ENCODE measurements at regions not wholly inside any gene's neighbourhood (a gene's known extent, or its start where the extent isn't known, plus 50 kb on each side); places are given as distances from the start of the nearest gene placed in this dataset.
A peak's percentile ranks its signal among the peaks of the same experiment; 100 is the strongest.

DNA sequence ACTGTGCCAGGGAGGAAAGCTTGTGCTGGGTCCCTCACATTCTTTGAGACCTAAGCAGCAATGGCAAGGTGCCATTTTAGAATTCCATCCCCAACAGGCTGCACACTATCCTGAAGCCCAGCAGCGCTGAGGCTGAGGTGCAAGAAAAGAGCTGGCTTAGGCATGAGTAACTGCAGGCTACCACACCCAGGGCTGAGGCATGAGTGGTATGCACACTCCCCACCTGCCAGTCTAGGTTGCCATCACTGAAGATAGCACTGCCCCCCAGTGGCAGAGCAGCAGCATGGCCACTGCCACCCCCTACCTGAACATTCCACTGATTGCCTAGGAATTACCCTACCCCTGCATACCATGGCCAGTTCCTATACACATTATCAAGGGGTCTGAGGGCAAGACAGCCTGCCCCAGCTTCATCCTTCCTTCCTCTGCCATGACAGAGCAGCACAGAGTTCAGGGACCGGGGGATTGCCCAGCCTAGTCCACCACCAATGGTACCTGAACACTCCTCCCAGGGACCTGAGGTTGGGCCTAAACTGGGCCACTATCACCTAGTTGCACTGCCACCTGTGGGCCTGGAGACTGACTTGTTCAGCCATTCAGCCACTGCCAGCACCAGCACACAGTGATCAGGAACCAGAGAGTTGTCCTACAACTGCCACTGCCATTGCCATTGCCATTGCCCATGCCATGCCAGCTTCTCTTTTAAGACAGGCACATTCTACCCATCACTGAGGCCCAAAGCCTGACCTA is 129.8 kb downstream of the SATB1 start:
- no peak for DNase-seq

DNA sequence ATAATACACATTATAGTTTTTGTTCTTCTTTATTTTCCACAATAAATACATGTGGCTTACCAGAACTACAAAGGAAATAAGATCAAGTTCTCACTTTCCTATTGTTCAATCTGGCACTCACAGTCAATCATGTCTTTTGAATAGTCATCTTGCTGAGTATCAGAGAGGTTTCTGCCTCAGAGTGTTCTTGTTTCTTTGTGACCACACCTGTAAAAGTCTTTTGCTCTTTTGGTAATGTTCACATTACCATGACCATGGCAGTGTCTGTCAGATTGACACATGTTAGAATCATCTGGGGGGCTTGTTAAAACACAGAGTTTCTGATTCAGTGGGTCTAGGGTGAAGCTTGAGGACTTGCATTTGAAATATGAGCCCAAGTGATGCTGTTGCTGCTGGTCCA is 135.0 kb downstream of the SATB1 start:
- DNase-seq: no peak

DNA sequence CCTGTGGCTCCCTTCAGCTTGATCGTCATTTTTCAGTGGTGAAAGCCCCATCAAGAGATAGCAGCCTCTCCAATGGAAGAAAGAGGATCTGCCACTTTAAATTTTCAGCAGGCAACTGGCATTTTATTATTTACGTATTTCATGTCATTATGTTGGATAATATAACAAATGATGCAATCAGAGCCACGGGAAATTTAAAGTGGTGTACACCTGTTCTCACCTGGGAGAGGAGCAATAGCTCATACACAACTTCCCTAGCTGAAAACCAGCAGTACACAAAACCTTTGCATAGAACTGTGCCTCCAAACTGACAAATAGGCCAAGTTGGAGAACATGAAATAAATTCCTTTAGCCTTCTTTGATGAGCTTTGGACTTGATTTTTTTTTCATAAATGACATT is 136.9 kb downstream of the SATB1 start:
- peak; percentile 0 for DNase-seq

DNA sequence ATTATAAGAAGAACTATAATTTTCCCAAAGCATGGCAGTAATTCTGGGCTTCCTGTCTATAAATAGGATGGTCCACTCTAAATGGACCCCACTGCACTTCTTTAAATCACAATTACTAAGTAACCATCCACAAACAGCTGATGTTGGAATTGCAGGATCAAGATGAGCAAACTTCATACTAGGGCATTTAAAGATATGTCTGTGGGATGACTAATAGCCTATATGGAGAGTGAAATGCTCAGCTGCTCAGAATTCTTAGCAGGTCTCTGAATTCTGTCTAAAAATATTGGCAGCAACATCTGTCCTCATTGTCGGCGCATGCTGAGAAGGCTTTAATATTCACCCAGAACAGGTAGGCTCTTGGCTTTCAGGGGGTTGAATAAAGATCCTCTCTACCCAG is 140.4 kb downstream of the SATB1 start:
- no peak for DNase-seq

DNA sequence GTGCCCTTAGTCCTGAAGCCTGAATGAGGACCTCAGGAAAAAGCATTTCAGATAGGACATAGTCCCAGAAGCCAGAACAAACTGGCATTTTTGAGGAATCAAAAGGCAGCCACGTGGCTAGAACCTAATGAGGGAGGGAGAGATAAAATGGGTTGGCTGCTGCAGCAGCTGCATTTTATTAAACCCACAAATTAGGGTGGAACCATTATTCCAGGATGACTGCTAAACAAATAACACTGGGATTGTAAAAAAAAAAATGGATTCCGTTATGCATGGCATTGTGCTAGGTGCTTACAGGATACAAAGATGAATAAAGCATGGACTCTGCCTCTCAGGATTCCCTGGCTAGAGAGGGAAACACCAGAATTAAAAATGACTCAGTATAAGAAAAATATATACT is 141.5 kb downstream of the SATB1 start:
- DNase-seq: no peak

DNA sequence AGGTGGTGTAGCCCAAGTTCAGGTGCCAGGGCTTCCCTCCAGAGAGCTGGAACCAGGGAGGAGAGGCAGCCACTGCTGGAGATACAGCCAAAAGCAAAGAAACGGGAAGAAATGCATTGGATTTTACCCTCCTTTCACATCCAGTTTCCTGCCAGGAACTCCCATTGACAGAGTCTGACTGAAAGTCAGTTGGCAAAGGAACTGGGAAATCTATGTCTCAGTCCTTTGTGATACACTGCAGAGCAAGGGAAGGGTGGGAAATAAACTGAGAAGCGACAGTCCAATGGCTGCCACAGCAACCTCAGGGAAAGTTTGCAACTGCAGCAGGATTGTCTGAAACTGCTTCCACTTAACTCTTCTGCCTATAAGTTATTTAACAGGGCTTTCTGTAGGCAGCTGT is 142.6 kb downstream of the SATB1 start:
- no peak for DNase-seq

DNA sequence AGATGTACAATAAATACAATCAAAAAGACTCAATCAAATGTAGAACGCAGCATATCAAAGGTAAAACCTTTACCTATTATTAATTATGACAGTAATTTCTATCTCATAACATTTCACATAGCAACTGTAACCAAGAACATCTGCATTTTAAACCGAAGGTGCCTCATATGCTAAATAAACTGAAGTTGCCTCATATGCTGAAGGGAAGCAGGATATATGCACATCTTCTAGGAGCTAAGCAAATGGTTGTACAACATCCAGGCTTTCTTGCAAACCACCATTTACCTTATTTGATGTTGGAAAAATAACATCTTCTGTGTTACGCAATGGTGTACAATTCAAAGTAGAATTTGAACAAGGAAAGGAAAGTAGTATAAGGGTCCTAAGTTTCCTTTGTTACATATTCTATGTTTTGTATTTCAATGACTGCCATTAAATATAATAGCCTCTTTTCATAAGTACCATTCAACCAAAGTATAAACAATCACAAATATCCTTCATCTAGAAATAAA is 145.9 kb downstream of the SATB1 start:
- DNase-seq: no peak

DNA sequence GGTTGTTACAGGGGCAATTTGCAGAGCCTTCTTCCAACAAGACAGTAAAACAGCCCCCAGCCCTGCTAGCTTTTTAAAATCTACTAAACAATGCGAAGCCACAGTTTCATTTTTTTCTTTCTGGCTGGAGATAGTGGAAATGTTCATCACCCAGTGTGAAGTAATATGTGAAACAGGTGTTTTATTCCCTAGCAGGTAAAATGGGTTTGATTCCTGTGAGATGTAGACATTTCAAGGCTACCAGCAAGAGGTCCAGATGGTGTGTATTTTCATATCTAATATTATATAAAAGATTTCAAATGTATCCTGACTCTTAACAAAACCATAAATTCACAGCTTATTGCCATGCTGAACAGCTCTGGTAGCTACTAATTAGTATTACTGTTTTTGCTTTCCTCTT is 160.3 kb downstream of the SATB1 start:
- no peak for DNase-seq

DNA sequence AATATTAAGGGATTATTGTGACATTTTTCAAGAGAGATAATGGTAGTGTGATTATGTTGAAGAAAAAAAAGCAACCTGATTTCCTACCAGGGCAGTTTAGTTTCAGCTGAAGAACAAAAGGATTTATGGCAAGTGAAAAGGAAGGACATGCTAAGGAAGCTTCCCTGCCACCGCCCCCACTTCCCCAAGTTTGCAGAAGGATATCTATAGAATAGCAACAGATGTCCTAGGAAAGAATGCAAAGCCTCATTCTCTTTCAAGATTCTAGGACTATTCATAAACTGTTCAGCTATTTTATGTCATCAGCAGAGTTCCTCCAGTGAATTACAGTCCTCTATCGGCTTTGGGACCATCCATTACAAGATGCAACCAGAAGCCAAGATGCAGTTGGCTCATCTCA is 160.8 kb downstream of the SATB1 start:
- DNase-seq: no peak

DNA sequence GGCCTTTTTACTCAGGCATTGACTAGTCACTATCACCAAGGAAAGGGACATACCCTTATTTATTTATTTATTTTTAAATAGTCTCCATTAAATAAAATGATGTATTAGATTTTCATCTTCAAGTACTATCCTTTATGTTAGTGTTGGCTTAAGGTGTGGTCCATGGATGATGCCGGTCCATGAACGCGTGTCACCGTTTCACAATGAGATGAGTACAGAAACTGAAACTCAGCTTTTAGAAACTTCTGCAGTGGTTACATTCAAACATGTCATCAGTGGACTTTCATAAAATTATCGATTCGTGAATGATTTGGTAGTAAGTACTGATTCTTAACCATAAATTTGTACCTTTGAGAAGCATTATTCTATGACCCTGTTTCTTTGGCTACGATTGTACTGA is 166.6 kb downstream of the SATB1 start:
- no peak for DNase-seq

DNA sequence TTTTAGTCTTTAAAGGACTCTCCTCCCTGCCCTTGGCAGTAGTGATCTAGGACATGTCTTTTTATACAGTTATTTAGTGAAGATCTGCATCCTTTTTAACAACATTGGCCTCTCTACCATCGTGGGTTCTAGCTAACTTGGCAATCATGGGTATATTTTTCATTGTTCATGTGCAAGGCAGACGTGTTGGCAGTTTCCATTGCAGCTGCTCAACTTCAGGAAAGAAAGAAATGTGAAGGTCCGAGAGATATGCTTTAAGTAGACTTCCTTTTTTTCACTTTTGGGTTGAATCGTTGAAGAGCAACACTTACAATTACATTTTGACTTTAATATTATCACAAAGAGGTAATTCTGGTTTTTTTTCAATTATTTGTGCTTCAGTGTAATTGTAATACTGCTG is 172.6 kb downstream of the SATB1 start:
- DNase-seq: no peak

DNA sequence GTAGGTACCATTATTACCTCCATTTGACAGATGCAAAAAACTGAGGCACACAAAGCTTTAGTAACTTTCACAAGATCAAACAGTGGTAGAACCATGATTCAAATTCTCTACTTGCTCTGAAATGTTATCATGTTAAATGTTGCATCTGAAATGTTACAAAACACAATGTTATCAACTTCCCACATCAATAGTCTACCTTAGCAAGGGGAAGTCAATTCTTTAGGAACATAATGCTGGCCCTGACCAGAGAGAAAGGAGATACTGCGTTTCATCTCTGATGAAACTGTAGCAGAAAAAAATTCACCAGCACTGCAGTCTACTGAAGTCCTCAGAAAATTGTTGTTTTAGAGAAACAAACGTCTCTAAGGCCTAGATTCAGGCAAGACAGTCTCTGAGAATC is 174.1 kb downstream of the SATB1 start:
- no peak for DNase-seq

DNA sequence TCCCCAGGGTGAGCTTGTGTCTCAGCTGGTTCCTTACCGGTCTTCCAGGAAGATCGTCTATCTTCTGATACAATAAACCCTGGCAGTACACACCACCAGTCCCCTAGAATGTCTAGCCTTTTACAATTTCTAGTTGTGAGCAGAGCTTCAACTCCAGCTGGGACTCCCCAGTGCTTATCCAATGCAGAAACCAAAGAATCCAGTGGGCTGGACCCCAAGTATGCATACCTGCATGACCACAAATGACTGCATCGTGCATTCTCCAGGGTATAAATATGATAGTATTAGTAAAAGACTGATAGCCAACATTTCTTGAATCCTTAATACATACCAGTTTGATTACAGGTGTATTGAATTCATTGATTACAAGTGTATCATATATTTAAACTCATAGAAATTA is 176.0 kb downstream of the SATB1 start:
- no peak for DNase-seq

DNA sequence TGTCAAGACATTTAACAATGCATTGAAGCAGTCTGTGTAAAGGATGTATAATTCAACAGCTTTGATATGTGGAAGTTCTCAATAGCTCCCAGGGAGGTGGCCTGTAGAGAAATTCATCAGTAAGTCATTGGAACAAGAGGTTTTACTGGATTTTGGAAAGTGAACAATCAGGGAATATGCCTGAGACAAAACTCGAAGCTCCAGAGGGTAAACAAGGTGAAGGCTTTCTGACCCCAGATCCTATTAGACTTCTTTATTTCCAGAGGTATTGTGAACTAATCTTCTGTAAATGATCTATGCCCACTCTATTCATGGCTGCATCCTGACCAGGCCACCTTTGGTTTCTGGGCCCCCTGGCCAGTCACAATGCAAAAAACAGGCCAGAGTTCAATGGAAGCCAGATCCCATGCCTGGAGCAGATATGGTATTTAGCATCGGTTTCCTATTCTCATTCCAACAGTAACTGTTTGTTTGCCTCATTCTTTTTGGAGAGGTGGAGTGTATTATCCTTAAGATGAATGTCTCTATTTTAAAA is 177.3 kb downstream of the SATB1 start:
- no peak for DNase-seq

DNA sequence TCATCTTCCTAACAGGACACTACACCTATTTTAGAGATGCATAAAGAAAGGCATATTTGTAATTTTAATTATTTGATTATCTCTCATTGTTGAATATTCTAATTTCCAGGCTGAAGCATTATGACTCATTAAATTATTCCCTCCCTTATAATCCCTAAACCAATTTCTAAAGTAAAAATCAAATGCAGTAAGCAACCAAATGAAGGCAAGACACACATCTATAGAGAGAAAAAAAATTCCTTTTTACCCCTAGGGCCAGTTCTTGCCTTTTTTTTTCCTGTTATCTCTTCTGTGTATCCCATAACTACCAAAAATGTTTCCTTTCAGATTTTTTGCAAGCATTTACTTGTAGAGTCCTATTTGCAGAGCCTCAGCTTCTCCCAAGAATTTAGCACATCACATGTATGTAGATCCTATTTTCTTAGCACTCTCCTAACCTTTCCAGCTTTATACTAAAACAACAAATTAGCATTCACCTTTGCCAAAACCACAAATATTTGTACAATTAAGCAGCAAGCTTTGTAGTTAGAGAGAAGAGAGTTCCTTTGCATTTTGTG is 177.9 kb downstream of the SATB1 start:
- no peak for DNase-seq

DNA sequence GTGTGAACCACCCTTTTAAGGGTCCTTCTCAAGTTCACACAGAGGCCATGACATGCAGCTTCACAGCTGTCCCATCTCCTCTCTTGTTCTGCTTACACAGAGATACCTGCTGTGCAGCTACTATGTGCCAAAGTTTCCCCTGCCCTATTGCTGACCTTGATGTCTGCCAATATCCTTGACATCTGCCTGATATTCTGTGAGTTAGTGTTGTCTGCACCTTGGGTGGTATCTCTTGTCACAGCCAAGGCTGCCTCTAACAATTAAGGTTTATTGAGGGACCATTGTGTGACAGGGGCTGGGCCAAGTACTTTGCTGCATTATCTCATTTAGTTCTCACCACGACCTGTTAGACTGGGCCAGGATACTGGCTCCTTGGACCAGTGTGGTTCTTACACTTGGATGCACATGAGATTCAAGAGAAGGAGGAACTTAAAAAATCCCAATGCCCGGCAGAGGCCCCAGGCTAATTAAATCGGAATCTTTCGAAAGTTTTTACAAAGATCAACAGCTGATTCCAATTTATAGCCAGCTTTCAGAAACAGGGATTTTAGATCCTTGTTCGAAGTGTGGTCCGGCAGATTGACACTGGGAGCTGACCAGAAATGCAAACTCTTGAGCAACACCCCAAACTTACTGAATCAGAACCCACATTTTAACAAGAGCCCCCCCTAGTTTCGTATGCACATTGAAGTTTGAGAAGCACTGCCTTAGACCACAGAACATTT is 178.6 kb downstream of the SATB1 start:
- no peak for DNase-seq

DNA sequence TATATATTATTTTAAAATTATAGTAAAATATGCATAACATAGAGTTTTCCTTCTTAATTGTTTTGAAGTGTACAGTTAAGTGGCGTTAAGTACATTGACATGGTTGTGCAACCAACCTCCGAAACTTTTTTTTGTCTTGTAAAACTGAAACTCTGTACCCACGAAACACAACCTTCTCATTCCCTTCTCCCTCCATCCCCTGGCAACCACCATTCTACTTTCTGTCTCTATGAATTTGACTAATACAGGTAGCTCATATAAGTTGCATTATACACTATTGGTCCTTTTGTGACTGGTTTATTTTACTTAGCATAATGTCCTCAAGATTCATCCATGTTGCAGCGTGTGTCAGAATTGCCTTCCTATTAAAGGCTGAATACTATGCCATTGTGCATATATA is 179.4 kb downstream of the SATB1 start:
- DNase-seq: no peak

DNA sequence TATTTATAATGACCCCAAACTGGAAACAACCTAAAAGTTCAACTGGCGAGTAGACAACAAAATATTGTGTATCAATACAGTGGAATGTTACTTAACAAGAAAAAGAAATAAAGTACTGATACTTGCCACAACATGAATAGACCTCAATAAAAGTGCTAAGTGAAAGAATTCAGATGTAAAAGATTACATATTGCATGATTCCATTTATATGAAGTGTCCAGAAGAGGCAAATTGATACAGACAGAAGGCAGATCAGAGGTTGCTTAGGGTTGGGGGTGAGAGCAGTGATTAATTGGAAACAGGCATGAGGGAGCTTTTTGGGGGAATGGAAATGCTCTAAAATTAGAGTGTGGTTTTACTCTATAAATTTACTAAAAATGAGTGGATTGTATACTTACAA is 183.3 kb downstream of the SATB1 start:
- no peak for DNase-seq

DNA sequence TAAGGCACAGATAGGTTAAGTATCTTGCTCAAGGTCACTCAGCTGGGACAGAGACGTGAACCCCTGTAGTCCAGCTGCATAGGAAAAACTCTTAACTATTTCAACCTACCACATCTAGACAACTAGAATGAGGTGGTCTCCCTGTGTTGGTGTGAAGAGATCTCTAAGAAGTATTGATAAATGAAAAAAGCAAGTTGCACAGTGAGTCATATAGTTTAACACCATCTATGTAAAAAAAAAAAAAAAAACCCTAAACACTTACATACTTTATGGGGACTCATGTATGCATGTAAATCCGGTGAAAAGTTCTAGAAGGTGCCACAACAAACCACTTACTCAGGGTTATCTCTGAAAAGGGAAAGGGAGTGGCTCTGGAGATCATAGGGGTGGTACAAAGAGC is 185.5 kb downstream of the SATB1 start:
- DNase-seq: no peak

DNA sequence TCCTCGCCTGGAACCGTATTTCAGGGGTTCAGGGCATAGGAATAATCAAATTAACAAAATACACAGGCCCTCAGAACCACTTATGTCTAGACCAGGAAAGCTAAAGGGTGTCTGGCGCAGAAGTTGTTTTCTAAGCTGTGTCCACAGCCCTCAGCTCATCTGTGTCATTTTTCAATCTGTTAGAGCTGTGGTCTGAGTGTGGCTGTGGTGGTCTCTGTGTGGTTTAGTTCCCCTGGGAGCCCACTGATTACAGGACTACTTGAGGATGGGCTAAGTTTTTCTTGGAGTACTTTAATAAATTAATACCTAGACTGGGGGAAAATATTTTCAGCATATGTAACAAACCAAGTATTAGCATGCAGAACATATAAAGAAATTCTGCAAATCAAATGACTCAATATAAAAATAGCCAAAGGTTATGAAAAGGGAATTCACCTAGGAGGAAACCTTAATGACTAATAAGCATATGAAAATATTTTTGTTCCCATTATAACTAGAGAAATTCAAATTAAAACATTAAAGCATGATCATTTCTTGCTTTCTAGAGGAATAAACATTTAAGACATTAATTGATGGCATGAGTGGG is 186.3 kb downstream of the SATB1 start:
- no peak for DNase-seq

DNA sequence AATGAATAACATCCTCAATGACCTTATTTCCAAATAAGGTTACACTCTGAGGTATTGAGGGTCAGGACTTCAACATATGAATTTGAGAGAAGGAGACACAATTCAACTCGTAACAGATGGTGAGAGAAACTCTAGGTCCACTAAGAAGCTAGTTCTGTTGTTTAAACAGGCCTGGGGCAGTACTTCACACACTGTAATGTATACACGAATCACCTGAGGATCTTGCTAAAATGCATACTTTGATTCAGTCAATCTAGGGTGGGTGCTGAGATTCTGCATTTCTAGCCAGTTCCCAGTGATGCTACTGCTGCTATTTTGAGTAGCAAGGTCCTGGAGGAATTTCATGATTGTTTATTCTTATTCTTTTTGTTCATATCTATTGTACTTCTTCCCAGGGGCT is 186.8 kb downstream of the SATB1 start:
- DNase-seq: no peak

DNA sequence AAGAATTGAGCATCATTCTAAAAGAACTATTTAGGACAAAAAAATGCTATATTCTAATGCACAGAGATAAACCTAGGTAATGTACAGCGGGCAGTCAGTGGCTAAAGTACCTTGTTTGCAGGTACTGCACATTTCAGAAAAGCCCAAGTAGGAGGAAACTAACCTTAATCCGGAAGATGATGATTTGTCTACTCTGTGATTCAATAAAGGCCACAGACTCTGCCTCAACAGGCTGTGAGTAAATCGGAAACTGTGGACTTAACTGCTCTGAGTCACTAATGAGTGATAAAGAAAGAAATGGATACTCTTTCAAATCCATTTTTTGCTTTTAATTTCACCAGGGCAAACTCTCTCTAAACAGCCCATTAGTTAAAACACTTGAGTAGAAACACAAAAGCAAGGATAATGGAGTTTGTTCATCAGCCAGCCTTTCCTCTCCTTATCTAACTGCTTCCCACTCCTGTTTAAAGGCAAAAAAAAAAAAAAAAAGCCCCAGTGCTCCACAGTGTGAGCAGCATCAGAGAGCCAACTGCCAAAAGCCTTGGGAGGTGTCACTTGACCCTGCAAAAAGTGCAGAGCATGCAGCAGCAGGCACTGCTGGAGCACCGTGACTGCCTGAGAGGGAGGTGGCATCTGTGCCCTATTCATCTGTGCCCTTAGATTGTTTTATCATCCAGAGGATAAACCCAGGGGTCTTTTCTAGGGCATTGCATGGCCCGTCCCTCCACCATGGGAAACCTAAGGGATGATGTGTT is 187.7 kb downstream of the SATB1 start:
- peak; percentile 45 for DNase-seq

DNA sequence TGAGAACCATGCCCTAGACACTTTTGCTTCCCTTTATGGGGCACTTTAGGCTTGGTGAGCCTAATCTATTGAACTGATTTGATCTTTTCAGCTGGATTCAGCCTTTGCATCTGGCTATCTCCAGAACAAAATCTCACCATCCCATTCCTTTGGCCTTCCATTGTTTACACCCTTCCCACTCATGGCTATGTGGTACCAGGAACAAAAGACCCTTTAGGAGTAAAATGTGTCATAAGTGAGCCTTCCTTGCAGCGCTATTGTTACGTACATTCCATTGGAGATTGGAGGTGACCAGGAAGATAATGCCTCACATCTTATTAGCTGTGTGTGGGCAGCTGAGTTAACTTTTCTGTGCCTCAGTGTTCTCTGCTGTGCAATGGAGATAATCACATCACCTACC is 188.4 kb downstream of the SATB1 start:
- DNase-seq: no peak

Measured in NCI-H1436 (cell line).